MCF 10A (cell line): ENCODE measurements at regions not wholly inside any gene's neighbourhood (a gene's known extent, or its start where the extent isn't known, plus 50 kb on each side); places are given as distances from the start of the nearest gene placed in this dataset.

Experiments used
- BruUV-seq: library from RNA; stranded (reverse); fragments of 400-500 nt; replicated peaks from 2 replicates; lab custom pipeline; 2021; lab: Mats Ljungman, UMichigan
- CTCF ChIA-PET: fragments of 300-600 bp; sonication (Branson Sonifier 250); formaldehyde crosslinking; extraction: SDS; loops from one replicate; lab custom pipeline; 2021; ENCODE audit warnings: antibody characterized with exemption, inconsistent platforms; lab: Yijun Ruan, JAX
- POLR2A ChIA-PET: fragments of 300-600, 350-650 bp; sonication (Branson Sonifier 250); formaldehyde crosslinking; extraction: SDS; loops from one replicate; lab custom pipeline; 2020; ENCODE audit warnings: antibody characterized with exemption, inconsistent platforms; lab: Yijun Ruan, JAX
- DNase-seq: peaks from one replicate; pipeline ENCODE4 v3.0.0-alpha.2; 2018; ENCODE audit not compliant: unreplicated experiment
- H3K27ac Mint-ChIP-seq: one replicate; pipeline ENCODE4 v1.8.0; 2022; ENCODE audit warnings: mild to moderate bottlenecking, low read depth, mixed read lengths; ENCODE audit not compliant: unreplicated experiment
- H3K27me3 Mint-ChIP-seq: one replicate; pipeline ENCODE4 v1.8.0; 2022; ENCODE audit warnings: mixed read lengths; ENCODE audit not compliant: insufficient read depth, unreplicated experiment
- H3K36me3 Mint-ChIP-seq: one replicate; pipeline ENCODE4 v1.8.0; 2022; ENCODE audit warnings: mild to moderate bottlenecking, moderate library complexity, mixed read lengths; ENCODE audit not compliant: insufficient read depth, unreplicated experiment
- H3K4me1 Mint-ChIP-seq: one replicate; pipeline ENCODE4 v1.8.0; 2022; ENCODE audit warnings: mixed read lengths; ENCODE audit not compliant: insufficient read depth, unreplicated experiment
- H3K4me3 Mint-ChIP-seq: one replicate; pipeline ENCODE4 v1.8.0; 2022; ENCODE audit warnings: mild to moderate bottlenecking, moderate library complexity, mixed read lengths; ENCODE audit not compliant: unreplicated experiment
- H3K9me3 Mint-ChIP-seq: one replicate; pipeline ENCODE4 v1.8.0; 2022; ENCODE audit warnings: mixed read lengths; ENCODE audit not compliant: unreplicated experiment
- CTCF ChIP-seq: fragments of 200-600 bp; IDR thresholded peaks from one replicate; pipeline ENCODE4 v1.8.0; 2022; ENCODE audit warnings: antibody characterized with exemption, mild to moderate bottlenecking; ENCODE audit not compliant: unreplicated experiment
- intact Hi-C: fragments of 100-400 bp; cut with micrococcal nuclease; formaldehyde crosslinking; loops from 2 replicates; pipeline ENCODE4 v1.14.1; 2022

GRCh38 chr1:229851511-229851910, 215.5 kb upstream of the GALNT2 start:
- Mint-ChIP-seq H3K27ac (no peak overlapping the region), H3K4me3 (no peak overlapping the region), H3K4me1 (no peaks in the 10 kb centered on the region), H3K9me3 (no peaks in the 10 kb centered on the region), H3K27me3 (peaks cover 15% of the 10 kb centered on the region), H3K36me3 (no peaks in the 10 kb centered on the region)
- no peak for DNase-seq
- POLR2A ChIA-PET: interaction anchor here (0.6 to 1.0 kb wide), 2 partner anchors 9 to 318 kb away, joined by 3 read pairs; no protein-coding TSS in a partner anchor
- BruUV-seq: no TSS peak
- CTCF ChIA-PET: interaction anchor here (0.7 to 1.7 kb wide), 3 partner anchors 9 to 11 kb away, joined by 3 to 5 read pairs (median 3); no protein-coding TSS in a partner anchor
- intact Hi-C loops: no loop called here
- TF ChIP-seq CTCF: no peak

GRCh38 chr1:229853751-229854150, 213.3 kb upstream of the GALNT2 start:
- Mint-ChIP-seq H3K27ac (no peak overlapping the region), H3K4me1 (no peaks in the 10 kb centered on the region), H3K27me3 (peaks cover 15% of the 10 kb centered on the region), H3K36me3 (no peaks in the 10 kb centered on the region), H3K4me3 (no peak overlapping the region), H3K9me3 (no peaks in the 10 kb centered on the region)
- CTCF ChIA-PET: interaction anchor here (1.0 kb wide), 1 partner anchor 33 kb away, joined by 3 read pairs; no protein-coding TSS in a partner anchor
- intact Hi-C loops: no loop called here
- BruUV-seq: no TSS peak
- DNase-seq: no peak
- no peak for TF ChIP-seq CTCF
- POLR2A ChIA-PET: interaction anchor here (1.6 kb wide), 1 partner anchor 225 kb away, joined by 3 read pairs; no protein-coding TSS in a partner anchor

- POLR2A ChIA-PET: interaction anchor here (0.7 to 1.6 kb wide), 2 partner anchors 34 to 224 kb away, joined by 3 read pairs; no protein-coding TSS in a partner anchor
- BruUV-seq: no TSS peak
- Mint-ChIP-seq H3K9me3 (no peaks in the 10 kb centered on the region), H3K27ac (no peak overlapping the region), H3K4me1 (no peaks in the 10 kb centered on the region), H3K4me3 (no peak overlapping the region), H3K27me3 (peaks cover 15% of the 10 kb centered on the region), H3K36me3 (no peaks in the 10 kb centered on the region)
- no peak for DNase-seq
- CTCF ChIA-PET: interaction anchor here (0.8 kb wide), 2 partner anchors 31 to 415 kb away, joined by 3 to 4 read pairs; no protein-coding TSS in a partner anchor
- no peak for TF ChIP-seq CTCF
- intact Hi-C loops: no loop called here
These were observed 212.4 kb upstream of the GALNT2 start for GRCh38 chr1:229854620-229855019.

- no peak overlapping the region for H3K27ac Mint-ChIP-seq
- BruUV-seq: no TSS peak
- H3K9me3 Mint-ChIP-seq: no peaks in the 10 kb centered on the region
- H3K36me3 Mint-ChIP-seq: no peaks in the 10 kb centered on the region
- no peak for TF ChIP-seq CTCF
- intact Hi-C loops: no loop called here
- H3K4me1 Mint-ChIP-seq: no peaks in the 10 kb centered on the region
- DNase-seq: no peak
- peaks cover 15% of the 10 kb centered on the region for H3K27me3 Mint-ChIP-seq
- H3K4me3 Mint-ChIP-seq: no peak overlapping the region
- ChIA-PET POLR2A (interaction anchor here (0.6 kb wide), 1 partner anchor 36 kb away, joined by 3 read pairs; no protein-coding TSS in a partner anchor), CTCF (interaction anchor here (0.7 to 1.5 kb wide), 4 partner anchors 12 to 217 kb away, joined by 3 to 6 read pairs (median 4); no protein-coding TSS in a partner anchor)
These were observed 210.9 kb upstream of the GALNT2 start for GRCh38 chr1:229856009-229856650.
